ENCODE measurements at regions not wholly inside any gene's neighbourhood (a gene's known extent, or its start where the extent isn't known, plus 50 kb on each side); places are given as distances from the start of the nearest gene placed in this dataset.

- no peak for TF ChIP-seq TAF1 (IDR thresholded peaks at IDR 0.05; ENCODE audit: borderline replicate concordance, insufficient read depth, low read length)
- TF ChIP-seq FOXP2 (optimal IDR thresholded peaks at IDR 0.05; ENCODE audit: borderline replicate concordance, extremely low read depth, extremely low read length, insufficient read depth): no peak
- no peak for TF ChIP-seq REST (IDR thresholded peaks at IDR 0.05; ENCODE audit: insufficient read depth in 1 of 2, low read depth in 2 of 2, low read length in 2 of 2)
- no peak for TF ChIP-seq SIN3A (IDR thresholded peaks at IDR 0.05; ENCODE audit: borderline replicate concordance, insufficient read depth, low read length)
- TF ChIP-seq POLR2AphosphoS5 (IDR thresholded peaks at IDR 0.05; ENCODE audit: low read depth, low read length): no peak
Measured at GRCh38 chr4:81694176-81694913, 222.6 kb upstream of the RASGEF1B start.

GRCh38 chr4:81690871-81691270 is 219.2 kb upstream of the RASGEF1B start:
- no peak for TF ChIP-seq TAF1 (IDR thresholded peaks at IDR 0.05; ENCODE audit: borderline replicate concordance, insufficient read depth, low read length)
- TF ChIP-seq REST (IDR thresholded peaks at IDR 0.05; ENCODE audit: insufficient read depth in 1 of 2, low read depth in 2 of 2, low read length in 2 of 2): no peak
- TF ChIP-seq SIN3A (IDR thresholded peaks at IDR 0.05; ENCODE audit: borderline replicate concordance, insufficient read depth, low read length): no peak
- no peak for TF ChIP-seq POLR2AphosphoS5 (IDR thresholded peaks at IDR 0.05; ENCODE audit: low read depth, low read length)
- no peak for TF ChIP-seq FOXP2 (optimal IDR thresholded peaks at IDR 0.05; ENCODE audit: borderline replicate concordance, extremely low read depth, extremely low read length, insufficient read depth)

- TF ChIP-seq TAF1 (IDR thresholded peaks at IDR 0.05; ENCODE audit: borderline replicate concordance, insufficient read depth, low read length) (no peak), FOXP2 (optimal IDR thresholded peaks at IDR 0.05; ENCODE audit: borderline replicate concordance, extremely low read depth, extremely low read length, insufficient read depth) (no peak), REST (IDR thresholded peaks at IDR 0.05; ENCODE audit: insufficient read depth in 1 of 2, low read depth in 2 of 2, low read length in 2 of 2) (no peak), POLR2AphosphoS5 (IDR thresholded peaks at IDR 0.05; ENCODE audit: low read depth, low read length) (no peak), SIN3A (IDR thresholded peaks at IDR 0.05; ENCODE audit: borderline replicate concordance, insufficient read depth, low read length) (no peak)
Measured at GRCh38 chr4:81688085-81688484, 216.4 kb upstream of the RASGEF1B start.

- TF ChIP-seq FOXP2 (optimal IDR thresholded peaks at IDR 0.05; ENCODE audit: borderline replicate concordance, extremely low read depth, extremely low read length, insufficient read depth): no peak
- TF ChIP-seq TAF1 (IDR thresholded peaks at IDR 0.05; ENCODE audit: borderline replicate concordance, insufficient read depth, low read length): no peak
- no peak for TF ChIP-seq SIN3A (IDR thresholded peaks at IDR 0.05; ENCODE audit: borderline replicate concordance, insufficient read depth, low read length)
- TF ChIP-seq REST (IDR thresholded peaks at IDR 0.05; ENCODE audit: insufficient read depth in 1 of 2, low read depth in 2 of 2, low read length in 2 of 2): no peak
- no peak for TF ChIP-seq POLR2AphosphoS5 (IDR thresholded peaks at IDR 0.05; ENCODE audit: low read depth, low read length)
Measured at GRCh38 chr4:81687471-81687870, 215.8 kb upstream of the RASGEF1B start.
